WTC11 (cell line): ENCODE measurements at regions not wholly inside any gene's neighbourhood (a gene's known extent, or its start where the extent isn't known, plus 50 kb on each side); places are given as distances from the start of the nearest gene placed in this dataset.

Experiments
- GABPB1 ChIP-seq: sonication (generic); formaldehyde crosslinking; IDR thresholded peaks from 2 replicates; pipeline ENCODE4 v1.8.1; 2023; ENCODE audit warnings: mild to moderate bottlenecking, missing genetic modification reagents
- HMGA2 ChIP-seq: fragments of 250-450 bp; sonication (Bioruptor Pico); IDR thresholded peaks from 2 replicates; pipeline ENCODE4 v1.4.0; 2021; ENCODE audit warnings: mild to moderate bottlenecking, moderate library complexity
- HMGXB4 ChIP-seq: sonication (generic); formaldehyde crosslinking; IDR thresholded peaks from 2 replicates; pipeline ENCODE4 v1.8.1; 2023; ENCODE audit warnings: mild to moderate bottlenecking, moderate library complexity, missing genetic modification reagents
- SP1 ChIP-seq: sonication (generic); formaldehyde crosslinking; conservative IDR thresholded peaks from 2 replicates; pipeline ENCODE4 v1.8.1; 2022; ENCODE audit warnings: missing genetic modification reagents
- ZBTB21 ChIP-seq: sonication (generic); formaldehyde crosslinking; IDR thresholded peaks from 2 replicates; pipeline ENCODE4 v1.8.1; 2023; ENCODE audit warnings: mild to moderate bottlenecking, missing genetic modification reagents, borderline replicate concordance
- ZNF121 ChIP-seq: sonication (generic); formaldehyde crosslinking; IDR thresholded peaks from 2 replicates; pipeline ENCODE4 v1.8.0; 2023; ENCODE audit warnings: missing genetic modification reagents
- ZNF671 ChIP-seq: fragments of 250-450 bp; sonication (Bioruptor Pico); IDR thresholded peaks from 2 replicates; pipeline ENCODE4 v1.8.0; 2021; ENCODE audit warnings: mild to moderate bottlenecking
- TF ChIP-seq, protein P1 (sequence below): fragments of 200-600 bp; IDR thresholded peaks from 2 replicates; pipeline ENCODE4 v1.8.0; 2022; ENCODE audit warnings: antibody characterized with exemption

DNA sequence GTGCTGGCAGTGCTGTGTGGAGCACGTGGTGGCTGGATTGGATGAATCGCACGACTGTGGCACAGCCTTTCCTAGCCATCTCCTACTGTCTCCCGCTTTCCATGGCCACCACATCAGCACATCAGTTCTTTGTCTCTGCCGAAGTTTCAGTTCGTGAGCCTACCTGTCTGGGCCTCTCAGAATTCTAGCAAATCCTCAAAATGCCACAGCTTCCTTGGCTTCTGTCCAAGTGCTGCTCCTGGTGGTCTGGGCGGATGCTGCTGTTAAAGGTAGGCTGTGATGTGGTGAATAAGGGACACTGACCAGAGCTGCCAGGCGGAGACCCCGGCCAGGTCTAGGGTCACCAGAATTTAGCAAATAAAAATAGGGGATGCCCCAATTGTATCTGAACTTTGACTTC, 237.4 kb downstream of the LPIN1 start:
- no peak for TF ChIP-seq ZNF121 (CRISPR knock-in tag)
- TF ChIP-seq, protein P1, sequence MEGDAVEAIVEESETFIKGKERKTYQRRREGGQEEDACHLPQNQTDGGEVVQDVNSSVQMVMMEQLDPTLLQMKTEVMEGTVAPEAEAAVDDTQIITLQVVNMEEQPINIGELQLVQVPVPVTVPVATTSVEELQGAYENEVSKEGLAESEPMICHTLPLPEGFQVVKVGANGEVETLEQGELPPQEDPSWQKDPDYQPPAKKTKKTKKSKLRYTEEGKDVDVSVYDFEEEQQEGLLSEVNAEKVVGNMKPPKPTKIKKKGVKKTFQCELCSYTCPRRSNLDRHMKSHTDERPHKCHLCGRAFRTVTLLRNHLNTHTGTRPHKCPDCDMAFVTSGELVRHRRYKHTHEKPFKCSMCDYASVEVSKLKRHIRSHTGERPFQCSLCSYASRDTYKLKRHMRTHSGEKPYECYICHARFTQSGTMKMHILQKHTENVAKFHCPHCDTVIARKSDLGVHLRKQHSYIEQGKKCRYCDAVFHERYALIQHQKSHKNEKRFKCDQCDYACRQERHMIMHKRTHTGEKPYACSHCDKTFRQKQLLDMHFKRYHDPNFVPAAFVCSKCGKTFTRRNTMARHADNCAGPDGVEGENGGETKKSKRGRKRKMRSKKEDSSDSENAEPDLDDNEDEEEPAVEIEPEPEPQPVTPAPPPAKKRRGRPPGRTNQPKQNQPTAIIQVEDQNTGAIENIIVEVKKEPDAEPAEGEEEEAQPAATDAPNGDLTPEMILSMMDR, result no peak
- TF ChIP-seq GABPB1, result no peak
- TF ChIP-seq HMGXB4 (CRISPR knock-in tag), result no peak
- TF ChIP-seq SP1 (CRISPR knock-in tag), result no peak
- no peak for TF ChIP-seq ZNF671 (CRISPR knock-in tag)
- TF ChIP-seq ZBTB21 (CRISPR knock-in tag), result no peak
- no peak for TF ChIP-seq HMGA2
